B cell (primary cell): ENCODE measurements at regions not wholly inside any gene's neighbourhood (a gene's known extent, or its start where the extent isn't known, plus 50 kb on each side); places are given as distances from the start of the nearest gene placed in this dataset.

Experiments used
- ATAC-seq: fragments of 200-7000 bp; cut with Tn5 transposase; one replicate; pipeline ENCODE4 v1.10.0; 2021; ENCODE audit warnings: low read depth, mild to moderate bottlenecking, moderate number of reproducible peaks, moderate library complexity
- CTCF ChIA-PET: fragments of 350-600 bp; sonication (Branson Sonifier 250); formaldehyde crosslinking; loops from one replicate; lab custom pipeline; 2021; ENCODE audit warnings: antibody characterized with exemption, inconsistent platforms; lab: Charles Lee
- POLR2A ChIA-PET: fragments of 350-600 bp; sonication (Branson Sonifier 250); formaldehyde crosslinking; loops from one replicate; lab custom pipeline; 2021; ENCODE audit warnings: antibody characterized with exemption; lab: Charles Lee
- DNase-seq: peaks from one replicate; pipeline ENCODE4 v3.0.0; 2013
- H2AFZ ChIP-seq: 2 replicates; pipeline ENCODE4 v1.6.1; 2012; ENCODE audit warnings: mild to moderate bottlenecking, low read depth, low read length; ENCODE audit not compliant: insufficient read depth, poor library complexity, severe bottlenecking
- H3K27ac ChIP-seq, 2 donors: 1 replicate in 1 of 2; 2 replicates in 1 of 2; pipeline ENCODE4 v1.5.1; 2012 to 2013; ENCODE audit warnings: low read length in 2 of 2, mild to moderate bottlenecking in 2 of 2, moderate library complexity in 1 of 2
- H3K27me3 ChIP-seq, 4 experiments: fragments of 200-600 bp in 1 of 4; sonication (generic) in 1 of 4; replicated peaks in 1 of 4; 1 replicate in 2 of 4; 2 replicates in 2 of 4; pipeline versions ENCODE4 v1.6.1 to v1.7.0; 2013 to 2016; ENCODE audit warnings: low read length in 3 of 4, mild to moderate bottlenecking in 2 of 4, mixed read lengths in 1 of 4, moderate library complexity in 1 of 4; ENCODE audit not compliant: insufficient read depth in 4 of 4, control insufficient read depth in 3 of 4; ENCODE audit errors: control extremely low read depth in 1 of 4
- H3K36me3 ChIP-seq, 2 experiments: replicated peaks in 1 of 2; 1 replicate in 1 of 2; 2 replicates in 1 of 2; pipeline versions ENCODE4 v1.6.1 to v1.7.1; 2013; ENCODE audit warnings: low read length in 1 of 2; ENCODE audit not compliant: insufficient read depth in 2 of 2, control insufficient read depth in 1 of 2; ENCODE audit errors: control extremely low read depth in 1 of 2, extremely low read depth in 1 of 2
- H3K4me1 ChIP-seq, 2 donors: fragments of 200-600 bp in 1 of 2; sonication (generic) in 1 of 2; 1 replicate in 1 of 2; 2 replicates in 1 of 2; pipeline versions ENCODE4 v1.5.1 to v1.6.1; 2013 to 2017; ENCODE audit warnings: low read length in 2 of 2; ENCODE audit not compliant: control insufficient read depth in 2 of 2, insufficient read depth in 2 of 2
- H3K4me2 ChIP-seq: replicated peaks from 2 replicates; pipeline ENCODE3; 2012; ENCODE audit warnings: mild to moderate bottlenecking, low read depth, low read length; ENCODE audit not compliant: poor library complexity, severe bottlenecking
- H3K4me3 ChIP-seq, 5 experiments: fragments of 200-600 bp in 1 of 5; sonication (generic) in 1 of 5; 1 replicate in 3 of 5; 2 replicates in 2 of 5; pipeline versions ENCODE4 v1.5.1 to v1.7.0; 2011 to 2016; ENCODE audit warnings: low read length in 4 of 5, mild to moderate bottlenecking in 4 of 5, low read depth in 2 of 5, control low read depth in 1 of 5, moderate library complexity in 1 of 5; ENCODE audit not compliant: insufficient read depth in 1 of 5; ENCODE audit errors: control extremely low read depth in 1 of 5, extremely low read depth in 1 of 5
- H3K79me2 ChIP-seq: fragments of 200-600 bp; sonication (generic); one replicate; pipeline ENCODE4 v1.6.0; 2016; ENCODE audit warnings: low read length; ENCODE audit not compliant: control insufficient read depth, insufficient read depth
- H3K9ac ChIP-seq: fragments of 200-600 bp; sonication (generic); 2 replicates; pipeline ENCODE4 v1.6.1; 2017; ENCODE audit warnings: mild to moderate bottlenecking, low read length, moderate library complexity
- H3K9me3 ChIP-seq, 3 donors: one replicate each; pipeline versions ENCODE4 v1.6.1 to v1.7.1; 2013; ENCODE audit warnings: low read length in 2 of 3; ENCODE audit not compliant: control insufficient read depth in 2 of 3, insufficient read depth in 1 of 3; ENCODE audit errors: control extremely low read depth in 1 of 3
- H4K20me1 ChIP-seq: 2 replicates; pipeline ENCODE4 v1.6.0; 2012; ENCODE audit warnings: mild to moderate bottlenecking, low read length; ENCODE audit not compliant: insufficient read depth, control insufficient read depth, poor library complexity, severe bottlenecking
- H3K27ac Mint-ChIP-seq: one replicate; pipeline ENCODE4 v1.8.0; 2021; ENCODE audit warnings: mixed read lengths
- H3K27me3 Mint-ChIP-seq: one replicate; pipeline ENCODE4 v1.8.0; 2021; ENCODE audit warnings: mixed read lengths
- H3K4me1 Mint-ChIP-seq: one replicate; pipeline ENCODE4 v1.8.0; 2021; ENCODE audit warnings: mixed read lengths
- H3K4me3 Mint-ChIP-seq: one replicate; pipeline ENCODE4 v1.8.0; 2021; ENCODE audit warnings: mixed read lengths
- H3K9me3 Mint-ChIP-seq: one replicate; pipeline ENCODE4 v1.8.0; 2022; ENCODE audit warnings: mixed read lengths; ENCODE audit not compliant: insufficient read depth
- EZH2 ChIP-seq: IDR thresholded peaks from 2 replicates; pipeline ENCODE4 v1.6.1; 2012; ENCODE audit warnings: borderline replicate concordance, low read depth, mild to moderate bottlenecking, moderate library complexity, low read length; ENCODE audit not compliant: insufficient read depth, poor library complexity, severe bottlenecking
- WGBS: methylation state at CpG from one replicate; pipeline ENCODE4 v1.1.5; 2013; ENCODE audit warnings: missing lambda C conversion rate; ENCODE audit not compliant: insufficient coverage; 5-methylcytosine and 5-hydroxymethylcytosine counted together
- intact Hi-C: fragments of 100-400 bp; cut with micrococcal nuclease; formaldehyde crosslinking; loops from one replicate; pipeline ENCODE4 v1.10.0; 2022
- TF ChIP-seq, protein P1 (sequence below): fragments of 200-600 bp; IDR thresholded peaks from one replicate; pipeline ENCODE4 v1.8.0; 2022; ENCODE audit warnings: antibody characterized with exemption, mild to moderate bottlenecking

DNA sequence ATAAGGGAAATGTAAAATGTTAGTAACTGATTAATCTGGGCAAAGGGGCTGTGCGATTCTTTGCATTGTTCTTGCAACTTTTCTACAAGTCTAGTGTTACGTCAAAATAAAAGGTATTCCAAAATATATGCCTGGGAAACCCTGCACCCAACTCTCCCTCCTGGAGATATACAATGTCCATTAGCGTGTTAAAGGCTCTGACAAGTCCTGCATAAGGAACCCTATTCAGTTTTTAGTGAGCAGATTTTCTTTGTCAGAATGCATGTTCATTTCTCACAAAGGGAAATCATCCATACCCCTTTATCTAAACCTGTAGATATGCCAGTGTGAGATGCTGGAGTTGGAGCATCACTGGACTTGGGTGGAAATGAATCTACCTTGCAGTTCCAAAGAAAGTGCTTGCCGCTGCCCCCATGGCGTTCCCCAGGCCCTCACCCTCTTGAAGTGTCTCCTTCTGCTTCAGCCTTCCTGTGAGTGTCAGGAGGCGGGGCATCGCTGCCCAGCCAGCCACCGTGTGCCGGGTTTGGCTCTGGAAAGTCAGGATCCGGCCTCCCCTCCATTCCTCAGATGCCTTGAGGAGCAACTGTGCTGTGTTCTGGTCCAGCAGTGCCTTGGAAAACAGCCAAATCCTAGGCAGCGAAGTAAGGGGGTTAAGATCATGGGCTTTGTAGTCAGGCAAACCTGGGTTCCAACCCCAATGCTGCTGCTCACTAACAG lies 85.5 kb downstream of the RMI2 start:
- Histone ChIP-seq H3K4me2 (no peak overlapping the region), H4K20me1 (no peaks in the 10 kb centered on the region), H3K79me2 (no peaks in the 10 kb centered on the region), H3K27ac (no peak overlapping the region), H3K27me3 (peaks cover 0 to 5% (median under 1%) of the 10 kb centered on the region in 4 experiments), H3K9me3 (peaks cover 0 to 13% (median 6%) of the 10 kb centered on the region in 3 donors), H2AFZ (no peak overlapping the region), H3K4me3 (no peak overlapping the region), H3K36me3 (no peaks in the 10 kb centered on the region), H3K4me1 (no peaks in the 10 kb centered on the region), H3K9ac (no peak overlapping the region)
- no peak overlapping the region for H3K27ac Mint-ChIP-seq
- no peak for ATAC-seq
- WGBS, result 87% methylated on average over 9 of the region's 11 CpGs
- H3K4me3 Mint-ChIP-seq, result no peak overlapping the region
- H3K27me3 Mint-ChIP-seq, result no peaks in the 10 kb centered on the region
- TF ChIP-seq, protein P1, sequence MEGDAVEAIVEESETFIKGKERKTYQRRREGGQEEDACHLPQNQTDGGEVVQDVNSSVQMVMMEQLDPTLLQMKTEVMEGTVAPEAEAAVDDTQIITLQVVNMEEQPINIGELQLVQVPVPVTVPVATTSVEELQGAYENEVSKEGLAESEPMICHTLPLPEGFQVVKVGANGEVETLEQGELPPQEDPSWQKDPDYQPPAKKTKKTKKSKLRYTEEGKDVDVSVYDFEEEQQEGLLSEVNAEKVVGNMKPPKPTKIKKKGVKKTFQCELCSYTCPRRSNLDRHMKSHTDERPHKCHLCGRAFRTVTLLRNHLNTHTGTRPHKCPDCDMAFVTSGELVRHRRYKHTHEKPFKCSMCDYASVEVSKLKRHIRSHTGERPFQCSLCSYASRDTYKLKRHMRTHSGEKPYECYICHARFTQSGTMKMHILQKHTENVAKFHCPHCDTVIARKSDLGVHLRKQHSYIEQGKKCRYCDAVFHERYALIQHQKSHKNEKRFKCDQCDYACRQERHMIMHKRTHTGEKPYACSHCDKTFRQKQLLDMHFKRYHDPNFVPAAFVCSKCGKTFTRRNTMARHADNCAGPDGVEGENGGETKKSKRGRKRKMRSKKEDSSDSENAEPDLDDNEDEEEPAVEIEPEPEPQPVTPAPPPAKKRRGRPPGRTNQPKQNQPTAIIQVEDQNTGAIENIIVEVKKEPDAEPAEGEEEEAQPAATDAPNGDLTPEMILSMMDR, result no peak
- no peak for TF ChIP-seq EZH2
- no peak for DNase-seq
- ChIA-PET POLR2A (no interaction called here), CTCF (no interaction called here)
- peaks cover 11% of the 10 kb centered on the region for H3K9me3 Mint-ChIP-seq
- intact Hi-C loops, result loop anchor here (10.0 kb wide), 1 partner anchor 54 kb away; no protein-coding TSS in a partner anchor
- H3K4me1 Mint-ChIP-seq, result no peaks in the 10 kb centered on the region

DNA sequence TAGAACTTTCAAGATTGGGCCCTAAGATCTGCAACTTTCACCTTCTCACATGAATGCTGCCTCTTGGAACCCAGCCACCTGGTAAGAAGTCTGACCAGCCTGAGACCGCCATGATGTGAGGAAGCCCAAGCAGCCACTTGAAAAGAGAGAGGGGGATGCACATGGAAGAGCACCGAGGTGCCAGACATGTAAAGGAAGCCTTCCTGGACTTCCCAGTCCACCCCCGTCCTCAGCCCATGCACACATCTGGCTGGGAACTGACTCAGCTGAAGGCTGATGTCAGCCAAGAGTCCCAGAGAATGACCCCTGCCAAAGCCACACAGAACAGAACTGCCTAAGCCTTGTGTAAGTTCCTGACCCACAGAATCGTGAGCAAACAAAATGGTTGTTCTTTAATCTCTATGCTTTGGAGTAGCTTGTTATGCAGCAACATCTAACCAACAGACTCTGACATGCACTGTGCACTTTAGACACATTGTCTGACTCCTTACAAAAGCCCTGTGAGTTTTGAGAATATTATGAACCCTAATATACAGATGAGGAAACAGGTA lies 86.7 kb downstream of the RMI2 start:
- no peaks in the 10 kb centered on the region for H3K4me1 Mint-ChIP-seq
- H3K27ac Mint-ChIP-seq, result no peak overlapping the region
- Histone ChIP-seq H3K9me3 (peaks cover 0 to 13% (median 6%) of the 10 kb centered on the region in 3 donors), H3K4me1 (no peaks in the 10 kb centered on the region), H2AFZ (no peak overlapping the region), H4K20me1 (no peaks in the 10 kb centered on the region), H3K4me3 (no peak overlapping the region), H3K27ac (no peak overlapping the region), H3K36me3 (no peaks in the 10 kb centered on the region), H3K27me3 (peaks cover 0 to 5% (median 2%) of the 10 kb centered on the region in 4 experiments), H3K79me2 (no peaks in the 10 kb centered on the region), H3K4me2 (no peak overlapping the region), H3K9ac (no peak overlapping the region)
- intact Hi-C loops, result loop anchor here (10.0 kb wide), 1 partner anchor 53 kb away; no protein-coding TSS in a partner anchor
- H3K27me3 Mint-ChIP-seq, result no peaks in the 10 kb centered on the region
- ChIA-PET CTCF (interaction anchor here (1.0 to 1.3 kb wide), 2 partner anchors 25 to 27 kb away, joined by 4 read pairs; no protein-coding TSS in a partner anchor), POLR2A (no interaction called here)
- no peak overlapping the region for H3K4me3 Mint-ChIP-seq
- WGBS, result 82% methylated on average over 1 of the region's 4 CpGs
- ATAC-seq, result no peak
- TF ChIP-seq, protein P1, result no peak
- no peak for TF ChIP-seq EZH2
- H3K9me3 Mint-ChIP-seq, result peaks cover 11% of the 10 kb centered on the region
- DNase-seq, result no peak
